HEK293 (cell line): ENCODE measurements at regions not wholly inside any gene's neighbourhood (a gene's known extent, or its start where the extent isn't known, plus 50 kb on each side); places are given as distances from the start of the nearest gene placed in this dataset.

Experiments
- CTCF ChIA-PET: fragments of 350-600 bp; formaldehyde crosslinking; extraction: SDS; loops from one replicate; lab custom pipeline; 2021; ENCODE audit warnings: antibody characterized with exemption; lab: Yijun Ruan, JAX
- POLR2A ChIA-PET: fragments of 300-600 bp; formaldehyde crosslinking; extraction: SDS; loops from one replicate; lab custom pipeline; 2020; ENCODE audit warnings: antibody characterized with exemption, inconsistent platforms; lab: Yijun Ruan, JAX
- H3K27ac ChIP-seq: fragments of 200-500 bp; sonication (Bioruptor generic); 2 replicates; pipeline ENCODE4 v1.5.1; 2014; ENCODE audit warnings: low read depth, low read length, control low read depth, inconsistent platforms; ENCODE audit errors: extremely low read depth
- H3K36me3 ChIP-seq, 2 experiments: fragments of 200-500 bp in 1 of 2; sonication (Bioruptor generic) in 1 of 2; 1 replicate in 1 of 2; 2 replicates in 1 of 2; pipeline ENCODE4 v1.5.1; 2014 to 2017; ENCODE audit warnings: inconsistent platforms in 2 of 2, low read length in 2 of 2; ENCODE audit not compliant: control insufficient read depth in 2 of 2, insufficient read depth in 1 of 2
- H3K4me1 ChIP-seq: fragments of 200-500 bp; sonication (Bioruptor generic); 2 replicates; pipeline ENCODE4 v1.5.1; 2014; ENCODE audit warnings: mild to moderate bottlenecking, low read length, inconsistent platforms; ENCODE audit not compliant: control insufficient read depth, insufficient read depth
- H3K4me3 ChIP-seq: 2 replicates; pipeline ENCODE4 v1.5.1; 2011; ENCODE audit warnings: low read depth, mild to moderate bottlenecking, control low read depth, low read length, moderate library complexity
- H3K9me3 ChIP-seq: fragments of 200-500 bp; sonication (Bioruptor generic); 2 replicates; pipeline ENCODE4 v1.5.1; 2014; ENCODE audit warnings: low read depth, low read length, inconsistent platforms; ENCODE audit not compliant: control insufficient read depth, insufficient read depth
- GLI4 ChIP-seq: fragments of 450-650 bp; formaldehyde crosslinking; IDR thresholded peaks from 2 replicates; pipeline ENCODE4 v1.5.1; 2016; ENCODE audit warnings: missing biosample characterization, missing genetic modification characterization
- OSR2 ChIP-seq: fragments of 450-650 bp; formaldehyde crosslinking; IDR thresholded peaks from 2 replicates; pipeline ENCODE4 v1.5.1; 2016; ENCODE audit warnings: missing biosample characterization, missing genetic modification characterization
- OVOL3 ChIP-seq: fragments of 450-650 bp; formaldehyde crosslinking; IDR thresholded peaks from 2 replicates; pipeline ENCODE4 v1.5.1; 2016; ENCODE audit warnings: missing biosample characterization, missing genetic modification characterization
- PRDM10 ChIP-seq: fragments of 450-650 bp; formaldehyde crosslinking; IDR thresholded peaks from 2 replicates; pipeline ENCODE4 v1.5.1; 2016; ENCODE audit warnings: missing biosample characterization, missing genetic modification characterization
- ZBTB17 ChIP-seq: fragments of 450-650 bp; formaldehyde crosslinking; IDR thresholded peaks from 2 replicates; pipeline ENCODE4 v1.5.1; 2016; ENCODE audit warnings: missing biosample characterization, missing genetic modification characterization
- ZNF121 ChIP-seq: fragments of 450-650 bp; formaldehyde crosslinking; IDR thresholded peaks from 2 replicates; pipeline ENCODE4 v1.5.1; 2016; ENCODE audit warnings: missing biosample characterization, missing genetic modification characterization
- ZNF146 ChIP-seq: fragments of 450-650 bp; formaldehyde crosslinking; IDR thresholded peaks from 2 replicates; pipeline ENCODE4 v1.5.1; 2016; ENCODE audit warnings: missing biosample characterization, missing genetic modification characterization
- ZNF174 ChIP-seq: fragments of 450-650 bp; formaldehyde crosslinking; IDR thresholded peaks from 2 replicates; pipeline ENCODE4 v1.5.0; 2017; ENCODE audit warnings: missing biosample characterization, mild to moderate bottlenecking, missing genetic modification characterization
- ZNF2 ChIP-seq: fragments of 450-650 bp; formaldehyde crosslinking; IDR thresholded peaks from 2 replicates; pipeline ENCODE4 v1.5.1; 2016; ENCODE audit warnings: missing biosample characterization, missing genetic modification characterization
- ZNF341 ChIP-seq: fragments of 450-650 bp; formaldehyde crosslinking; IDR thresholded peaks from 2 replicates; pipeline ENCODE4; 2016; ENCODE audit warnings: low read depth, missing biosample characterization, missing genetic modification characterization
- ZNF473 ChIP-seq: fragments of 450-650 bp; formaldehyde crosslinking; IDR thresholded peaks from 2 replicates; pipeline ENCODE4 v1.5.1; 2017; ENCODE audit warnings: missing biosample characterization, missing genetic modification characterization
- ZNF654 ChIP-seq: fragments of 450-650 bp; formaldehyde crosslinking; IDR thresholded peaks from 2 replicates; pipeline ENCODE4 v1.5.1; 2016; ENCODE audit warnings: low read depth, missing biosample characterization, missing genetic modification characterization
- ZNF658 ChIP-seq: fragments of 450-650 bp; formaldehyde crosslinking; IDR thresholded peaks from 2 replicates; pipeline ENCODE4; 2016; ENCODE audit warnings: missing biosample characterization, missing genetic modification characterization
- ZSCAN5A ChIP-seq: fragments of 450-650 bp; formaldehyde crosslinking; IDR thresholded peaks from 2 replicates; pipeline ENCODE4 v1.5.1; 2016; ENCODE audit warnings: missing biosample characterization, missing genetic modification characterization
- TF ChIP-seq, protein P1 (sequence below): fragments of 450-650 bp; formaldehyde crosslinking; IDR thresholded peaks from 2 replicates; pipeline ENCODE4 v1.5.1; 2016; ENCODE audit warnings: missing biosample characterization, missing genetic modification characterization, borderline replicate concordance
- TF ChIP-seq, protein P2 (sequence below): fragments of 450-650 bp; formaldehyde crosslinking; IDR thresholded peaks from 2 replicates; pipeline ENCODE4 v1.5.1; 2016; ENCODE audit warnings: missing biosample characterization, missing genetic modification characterization
- TF ChIP-seq, protein P3 (sequence below): fragments of 450-650 bp; formaldehyde crosslinking; IDR thresholded peaks from 2 replicates; pipeline ENCODE4 v1.5.1; 2016; ENCODE audit warnings: missing biosample characterization, missing genetic modification characterization
- TF ChIP-seq, protein P4 (sequence below): fragments of 450-650 bp; formaldehyde crosslinking; IDR thresholded peaks from 2 replicates; pipeline ENCODE4 v1.5.1; 2016; ENCODE audit warnings: missing biosample characterization, missing genetic modification characterization, borderline replicate concordance

DNA sequence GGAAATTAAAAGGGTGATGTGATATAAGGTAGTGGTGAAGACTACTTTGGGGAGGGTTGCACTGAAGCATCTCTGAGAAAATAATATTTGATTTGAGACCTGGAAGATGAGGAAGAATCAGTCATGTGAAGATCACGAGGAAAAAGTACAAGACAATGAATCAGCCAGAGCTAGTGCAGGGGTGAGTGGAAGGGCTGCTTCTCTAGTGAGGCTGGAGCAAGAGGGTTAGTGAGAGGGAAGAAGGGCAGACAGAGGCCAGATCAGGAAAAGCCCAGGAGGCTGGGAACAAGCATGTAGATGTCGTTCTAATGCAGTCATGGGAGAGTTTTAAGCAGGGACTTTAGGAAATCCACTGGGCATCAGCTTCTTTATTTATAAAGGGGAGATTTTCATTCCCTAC is 504.2 kb upstream of the SALL1 start (continued):
- TF ChIP-seq, protein P1, sequence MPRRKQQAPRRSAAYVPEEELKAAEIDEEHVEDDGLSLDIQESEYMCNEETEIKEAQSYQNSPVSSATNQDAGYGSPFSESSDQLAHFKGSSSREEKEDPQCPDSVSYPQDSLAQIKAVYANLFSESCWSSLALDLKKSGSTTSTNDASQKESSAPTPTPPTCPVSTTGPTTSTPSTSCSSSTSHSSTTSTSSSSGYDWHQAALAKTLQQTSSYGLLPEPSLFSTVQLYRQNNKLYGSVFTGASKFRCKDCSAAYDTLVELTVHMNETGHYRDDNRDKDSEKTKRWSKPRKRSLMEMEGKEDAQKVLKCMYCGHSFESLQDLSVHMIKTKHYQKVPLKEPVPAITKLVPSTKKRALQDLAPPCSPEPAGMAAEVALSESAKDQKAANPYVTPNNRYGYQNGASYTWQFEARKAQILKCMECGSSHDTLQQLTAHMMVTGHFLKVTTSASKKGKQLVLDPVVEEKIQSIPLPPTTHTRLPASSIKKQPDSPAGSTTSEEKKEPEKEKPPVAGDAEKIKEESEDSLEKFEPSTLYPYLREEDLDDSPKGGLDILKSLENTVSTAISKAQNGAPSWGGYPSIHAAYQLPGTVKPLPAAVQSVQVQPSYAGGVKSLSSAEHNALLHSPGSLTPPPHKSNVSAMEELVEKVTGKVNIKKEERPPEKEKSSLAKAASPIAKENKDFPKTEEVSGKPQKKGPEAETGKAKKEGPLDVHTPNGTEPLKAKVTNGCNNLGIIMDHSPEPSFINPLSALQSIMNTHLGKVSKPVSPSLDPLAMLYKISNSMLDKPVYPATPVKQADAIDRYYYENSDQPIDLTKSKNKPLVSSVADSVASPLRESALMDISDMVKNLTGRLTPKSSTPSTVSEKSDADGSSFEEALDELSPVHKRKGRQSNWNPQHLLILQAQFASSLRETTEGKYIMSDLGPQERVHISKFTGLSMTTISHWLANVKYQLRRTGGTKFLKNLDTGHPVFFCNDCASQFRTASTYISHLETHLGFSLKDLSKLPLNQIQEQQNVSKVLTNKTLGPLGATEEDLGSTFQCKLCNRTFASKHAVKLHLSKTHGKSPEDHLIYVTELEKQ, result no peak
- TF ChIP-seq ZNF473 (tag by site-specific recombination) (no peak), ZNF121 (tag by site-specific recombination) (no peak), PRDM10 (no peak), GLI4 (no peak), ZBTB17 (no peak), ZNF146 (tag by site-specific recombination) (no peak), ZNF2 (tag by site-specific recombination) (no peak), ZNF174 (tag by site-specific recombination) (no peak)
- TF ChIP-seq, protein P2, sequence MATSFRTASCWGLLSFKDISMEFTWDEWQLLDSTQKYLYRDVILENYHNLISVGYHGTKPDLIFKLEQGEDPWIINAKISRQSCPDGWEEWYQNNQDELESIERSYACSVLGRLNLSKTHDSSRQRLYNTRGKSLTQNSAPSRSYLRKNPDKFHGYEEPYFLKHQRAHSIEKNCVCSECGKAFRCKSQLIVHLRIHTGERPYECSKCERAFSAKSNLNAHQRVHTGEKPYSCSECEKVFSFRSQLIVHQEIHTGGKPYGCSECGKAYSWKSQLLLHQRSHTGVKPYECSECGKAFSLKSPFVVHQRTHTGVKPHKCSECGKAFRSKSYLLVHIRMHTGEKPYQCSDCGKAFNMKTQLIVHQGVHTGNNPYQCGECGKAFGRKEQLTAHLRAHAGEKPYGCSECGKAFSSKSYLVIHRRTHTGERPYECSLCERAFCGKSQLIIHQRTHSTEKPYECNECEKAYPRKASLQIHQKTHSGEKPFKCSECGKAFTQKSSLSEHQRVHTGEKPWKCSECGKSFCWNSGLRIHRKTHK, result no peak

DNA sequence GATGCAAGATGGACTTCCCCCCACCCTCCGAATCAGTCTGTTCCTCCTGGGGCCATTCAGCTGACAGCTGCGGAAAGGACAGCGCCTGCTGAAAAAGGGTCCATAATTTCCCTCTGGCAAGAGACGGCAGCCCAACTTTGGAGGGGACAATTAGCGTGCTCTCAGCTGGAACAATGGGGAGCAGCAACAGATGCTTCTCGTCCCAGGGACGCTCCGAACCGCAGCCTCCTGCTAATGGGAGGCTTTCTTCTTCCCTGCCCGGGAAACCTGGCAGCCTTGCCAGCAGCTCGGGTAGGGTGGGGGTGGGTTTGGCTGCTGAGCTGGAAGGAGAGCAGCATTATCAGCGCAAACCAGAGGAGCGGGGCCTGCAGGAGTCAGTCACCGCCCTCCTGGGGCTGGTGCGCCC is 500.0 kb upstream of the SALL1 start:
- Histone ChIP-seq H3K4me3 (no peak overlapping the region), H3K9me3 (no peaks in the 10 kb centered on the region), H3K36me3 (no peaks in the 10 kb centered on the region), H3K27ac (no peak overlapping the region), H3K4me1 (no peaks in the 10 kb centered on the region)
- POLR2A ChIA-PET, result no interaction called here
- CTCF ChIA-PET, result no interaction called here
- TF ChIP-seq, protein P3, sequence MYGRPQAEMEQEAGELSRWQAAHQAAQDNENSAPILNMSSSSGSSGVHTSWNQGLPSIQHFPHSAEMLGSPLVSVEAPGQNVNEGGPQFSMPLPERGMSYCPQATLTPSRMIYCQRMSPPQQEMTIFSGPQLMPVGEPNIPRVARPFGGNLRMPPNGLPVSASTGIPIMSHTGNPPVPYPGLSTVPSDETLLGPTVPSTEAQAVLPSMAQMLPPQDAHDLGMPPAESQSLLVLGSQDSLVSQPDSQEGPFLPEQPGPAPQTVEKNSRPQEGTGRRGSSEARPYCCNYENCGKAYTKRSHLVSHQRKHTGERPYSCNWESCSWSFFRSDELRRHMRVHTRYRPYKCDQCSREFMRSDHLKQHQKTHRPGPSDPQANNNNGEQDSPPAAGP (tag by site-specific recombination), result no peak
- no peak for TF ChIP-seq OVOL3
- TF ChIP-seq ZNF341 (tag by site-specific recombination), result no peak
- no peak for TF ChIP-seq ZSCAN5A (tag by site-specific recombination)
- no peak for TF ChIP-seq OSR2 (tag by site-specific recombination)
- TF ChIP-seq ZNF654 (tag by site-specific recombination), result no peak
- TF ChIP-seq, protein P4, sequence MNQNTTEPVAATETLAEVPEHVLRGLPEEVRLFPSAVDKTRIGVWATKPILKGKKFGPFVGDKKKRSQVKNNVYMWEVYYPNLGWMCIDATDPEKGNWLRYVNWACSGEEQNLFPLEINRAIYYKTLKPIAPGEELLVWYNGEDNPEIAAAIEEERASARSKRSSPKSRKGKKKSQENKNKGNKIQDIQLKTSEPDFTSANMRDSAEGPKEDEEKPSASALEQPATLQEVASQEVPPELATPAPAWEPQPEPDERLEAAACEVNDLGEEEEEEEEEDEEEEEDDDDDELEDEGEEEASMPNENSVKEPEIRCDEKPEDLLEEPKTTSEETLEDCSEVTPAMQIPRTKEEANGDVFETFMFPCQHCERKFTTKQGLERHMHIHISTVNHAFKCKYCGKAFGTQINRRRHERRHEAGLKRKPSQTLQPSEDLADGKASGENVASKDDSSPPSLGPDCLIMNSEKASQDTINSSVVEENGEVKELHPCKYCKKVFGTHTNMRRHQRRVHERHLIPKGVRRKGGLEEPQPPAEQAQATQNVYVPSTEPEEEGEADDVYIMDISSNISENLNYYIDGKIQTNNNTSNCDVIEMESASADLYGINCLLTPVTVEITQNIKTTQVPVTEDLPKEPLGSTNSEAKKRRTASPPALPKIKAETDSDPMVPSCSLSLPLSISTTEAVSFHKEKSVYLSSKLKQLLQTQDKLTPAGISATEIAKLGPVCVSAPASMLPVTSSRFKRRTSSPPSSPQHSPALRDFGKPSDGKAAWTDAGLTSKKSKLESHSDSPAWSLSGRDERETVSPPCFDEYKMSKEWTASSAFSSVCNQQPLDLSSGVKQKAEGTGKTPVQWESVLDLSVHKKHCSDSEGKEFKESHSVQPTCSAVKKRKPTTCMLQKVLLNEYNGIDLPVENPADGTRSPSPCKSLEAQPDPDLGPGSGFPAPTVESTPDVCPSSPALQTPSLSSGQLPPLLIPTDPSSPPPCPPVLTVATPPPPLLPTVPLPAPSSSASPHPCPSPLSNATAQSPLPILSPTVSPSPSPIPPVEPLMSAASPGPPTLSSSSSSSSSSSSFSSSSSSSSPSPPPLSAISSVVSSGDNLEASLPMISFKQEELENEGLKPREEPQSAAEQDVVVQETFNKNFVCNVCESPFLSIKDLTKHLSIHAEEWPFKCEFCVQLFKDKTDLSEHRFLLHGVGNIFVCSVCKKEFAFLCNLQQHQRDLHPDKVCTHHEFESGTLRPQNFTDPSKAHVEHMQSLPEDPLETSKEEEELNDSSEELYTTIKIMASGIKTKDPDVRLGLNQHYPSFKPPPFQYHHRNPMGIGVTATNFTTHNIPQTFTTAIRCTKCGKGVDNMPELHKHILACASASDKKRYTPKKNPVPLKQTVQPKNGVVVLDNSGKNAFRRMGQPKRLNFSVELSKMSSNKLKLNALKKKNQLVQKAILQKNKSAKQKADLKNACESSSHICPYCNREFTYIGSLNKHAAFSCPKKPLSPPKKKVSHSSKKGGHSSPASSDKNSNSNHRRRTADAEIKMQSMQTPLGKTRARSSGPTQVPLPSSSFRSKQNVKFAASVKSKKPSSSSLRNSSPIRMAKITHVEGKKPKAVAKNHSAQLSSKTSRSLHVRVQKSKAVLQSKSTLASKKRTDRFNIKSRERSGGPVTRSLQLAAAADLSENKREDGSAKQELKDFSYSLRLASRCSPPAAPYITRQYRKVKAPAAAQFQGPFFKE (tag by site-specific recombination), result no peak
- TF ChIP-seq ZNF658 (tag by site-specific recombination), result no peak
